ENCODE measurements at regions not wholly inside any gene's neighbourhood (a gene's known extent, or its start where the extent isn't known, plus 50 kb on each side); places are given as distances from the start of the nearest gene placed in this dataset.

DNA sequence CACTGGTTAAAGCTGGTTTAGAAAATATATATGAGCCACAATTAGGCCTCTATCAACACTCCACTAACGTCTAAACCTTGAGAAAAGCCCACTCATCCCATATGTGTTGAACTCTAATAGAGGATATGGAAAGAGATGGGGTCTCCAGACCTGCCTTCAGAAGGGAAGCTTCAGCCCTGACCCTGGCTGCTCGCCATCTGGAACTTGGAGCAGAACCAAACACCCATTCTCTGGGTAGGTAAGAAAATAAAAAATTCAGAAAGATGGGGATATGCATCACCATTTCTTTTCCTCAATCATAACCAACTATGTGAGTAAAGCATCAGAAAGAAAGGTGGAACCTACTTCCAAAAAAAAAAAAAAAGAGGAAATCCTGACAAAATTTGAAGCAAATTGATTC is 666.2 kb downstream of the PTPRC start:
- TF ChIP-seq, protein P1, sequence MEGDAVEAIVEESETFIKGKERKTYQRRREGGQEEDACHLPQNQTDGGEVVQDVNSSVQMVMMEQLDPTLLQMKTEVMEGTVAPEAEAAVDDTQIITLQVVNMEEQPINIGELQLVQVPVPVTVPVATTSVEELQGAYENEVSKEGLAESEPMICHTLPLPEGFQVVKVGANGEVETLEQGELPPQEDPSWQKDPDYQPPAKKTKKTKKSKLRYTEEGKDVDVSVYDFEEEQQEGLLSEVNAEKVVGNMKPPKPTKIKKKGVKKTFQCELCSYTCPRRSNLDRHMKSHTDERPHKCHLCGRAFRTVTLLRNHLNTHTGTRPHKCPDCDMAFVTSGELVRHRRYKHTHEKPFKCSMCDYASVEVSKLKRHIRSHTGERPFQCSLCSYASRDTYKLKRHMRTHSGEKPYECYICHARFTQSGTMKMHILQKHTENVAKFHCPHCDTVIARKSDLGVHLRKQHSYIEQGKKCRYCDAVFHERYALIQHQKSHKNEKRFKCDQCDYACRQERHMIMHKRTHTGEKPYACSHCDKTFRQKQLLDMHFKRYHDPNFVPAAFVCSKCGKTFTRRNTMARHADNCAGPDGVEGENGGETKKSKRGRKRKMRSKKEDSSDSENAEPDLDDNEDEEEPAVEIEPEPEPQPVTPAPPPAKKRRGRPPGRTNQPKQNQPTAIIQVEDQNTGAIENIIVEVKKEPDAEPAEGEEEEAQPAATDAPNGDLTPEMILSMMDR (conservative IDR thresholded peaks at IDR 0.05; ENCODE audit: low read depth, low read length): no peak
- TF ChIP-seq EZH2 (IDR thresholded peaks at IDR 0.05; ENCODE audit: borderline replicate concordance, low read depth, low read length, poor library complexity, severe bottlenecking): no peak

All from A673 (cell line).